GM19324 (cell line): ENCODE measurements at regions not wholly inside any gene's neighbourhood (a gene's known extent, or its start where the extent isn't known, plus 50 kb on each side); places are given as distances from the start of the nearest gene placed in this dataset.

Experiments used
- ATAC-seq: cut with Tn5 transposase; IDR thresholded peaks from one replicate; pipeline ENCODE4 v1.9.1; 2021; ENCODE audit warnings: mild to moderate bottlenecking, moderate library complexity; ENCODE audit not compliant: unreplicated experiment, low FRiP score

GRCh38 chr3:180184816-180185215 lies 148.1 kb upstream of the PEX5L start:
- no peak for ATAC-seq

GRCh38 chr3:180185650-180186049 lies 148.9 kb upstream of the PEX5L start:
- no peak for ATAC-seq

- no peak for ATAC-seq
Measured at GRCh38 chr3:180188512-180189309, 152.0 kb upstream of the PEX5L start.

GRCh38 chr3:180189310-180189648 lies 152.5 kb upstream of the PEX5L start:
- no peak for ATAC-seq

GRCh38 chr3:180196658-180197057 lies 159.9 kb upstream of the PEX5L start:
- no peak for ATAC-seq

- no peak for ATAC-seq
Measured at GRCh38 chr3:180199417-180199995, 162.8 kb upstream of the PEX5L start.

- no peak for ATAC-seq
Measured at GRCh38 chr3:180215866-180216265, 179.1 kb upstream of the PEX5L start.

GRCh38 chr3:180223268-180223667 lies 186.5 kb upstream of the PEX5L start:
- peak; percentile 54 for ATAC-seq

- ATAC-seq, result no peak
Measured at GRCh38 chr3:180229113-180229512, 192.4 kb upstream of the PEX5L start.

- no peak for ATAC-seq
Measured at GRCh38 chr3:180239939-180240338, 203.2 kb upstream of the PEX5L start.

GRCh38 chr3:180246688-180247195 lies 210.0 kb upstream of the PEX5L start:
- no peak for ATAC-seq

- ATAC-seq, result no peak
Measured at GRCh38 chr3:180250172-180250571, 213.4 kb upstream of the PEX5L start.

GRCh38 chr3:180252683-180253082 lies 215.9 kb upstream of the PEX5L start:
- no peak for ATAC-seq

GRCh38 chr3:180253283-180253682 lies 216.5 kb upstream of the PEX5L start:
- ATAC-seq, result no peak

GRCh38 chr3:180264479-180264878 lies 227.7 kb upstream of the PEX5L start:
- ATAC-seq, result no peak

GRCh38 chr3:180265551-180265950 lies 228.8 kb upstream of the PEX5L start:
- ATAC-seq, result no peak

- peak; percentile 100 for ATAC-seq
Measured at GRCh38 chr3:180267202-180267843, 230.6 kb upstream of the PEX5L start.

- ATAC-seq, result no peak
Measured at GRCh38 chr3:180274536-180274935, 237.8 kb upstream of the PEX5L start.

- ATAC-seq, result no peak
Measured at GRCh38 chr3:180275176-180275575, 238.4 kb upstream of the PEX5L start.

GRCh38 chr3:180277041-180277440 lies 240.3 kb upstream of the PEX5L start:
- no peak for ATAC-seq

- peak; percentile 96 for ATAC-seq
Measured at GRCh38 chr3:180278583-180279188, 241.9 kb upstream of the PEX5L start.
